ENCODE measurements at regions not wholly inside any gene's neighbourhood (a gene's known extent, or its start where the extent isn't known, plus 50 kb on each side); places are given as distances from the start of the nearest gene placed in this dataset.

DNA sequence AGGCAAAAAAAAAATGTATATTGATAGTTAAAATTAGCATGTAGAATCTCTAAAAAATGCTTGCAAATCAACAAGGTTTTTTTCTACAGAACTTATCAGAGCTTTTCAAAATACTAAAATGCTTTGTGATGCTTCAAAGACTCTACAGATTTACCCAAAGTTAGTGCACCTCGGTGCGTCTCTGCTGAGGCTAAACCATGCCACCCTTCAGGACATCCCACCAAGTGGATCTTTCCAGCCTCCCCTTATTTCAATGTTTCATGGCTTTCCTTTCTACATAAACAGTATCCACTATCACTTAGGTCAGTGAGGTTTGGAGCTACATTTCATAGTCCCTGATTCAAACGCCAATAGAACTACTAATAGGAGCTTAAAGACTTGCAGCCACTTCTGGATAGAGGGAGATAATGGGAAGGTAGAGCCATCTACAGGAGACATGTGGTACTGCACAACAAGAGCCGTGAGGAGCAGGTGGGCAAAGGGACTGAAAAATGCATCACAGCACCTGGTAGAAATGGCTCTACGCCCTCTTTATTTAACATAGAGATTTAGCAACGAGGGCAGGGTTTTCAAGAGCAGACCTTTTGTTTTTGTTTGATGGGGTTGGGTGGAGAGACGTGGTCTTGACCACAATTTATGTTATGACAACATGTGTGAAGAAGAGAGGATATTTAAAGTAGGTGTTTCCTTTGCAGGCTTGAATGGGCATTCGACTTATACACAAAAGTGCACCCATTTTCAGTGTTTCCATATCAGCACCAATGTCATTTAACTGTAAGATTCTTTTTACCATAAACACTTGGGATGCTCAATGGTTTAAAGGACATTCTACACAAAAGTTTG is 56.1 kb upstream of the SLC35G4 start:
- TF ChIP-seq YY1 (IDR thresholded peaks at IDR 0.05; ENCODE audit: insufficient read depth, insufficient read length) (no peak), SUZ12 (IDR thresholded peaks at IDR 0.05; ENCODE audit: extremely low read depth, insufficient read depth, insufficient read length) (no peak)
